ENCODE measurements at regions not wholly inside any gene's neighbourhood (a gene's known extent, or its start where the extent isn't known, plus 50 kb on each side); places are given as distances from the start of the nearest gene placed in this dataset.

DNA sequence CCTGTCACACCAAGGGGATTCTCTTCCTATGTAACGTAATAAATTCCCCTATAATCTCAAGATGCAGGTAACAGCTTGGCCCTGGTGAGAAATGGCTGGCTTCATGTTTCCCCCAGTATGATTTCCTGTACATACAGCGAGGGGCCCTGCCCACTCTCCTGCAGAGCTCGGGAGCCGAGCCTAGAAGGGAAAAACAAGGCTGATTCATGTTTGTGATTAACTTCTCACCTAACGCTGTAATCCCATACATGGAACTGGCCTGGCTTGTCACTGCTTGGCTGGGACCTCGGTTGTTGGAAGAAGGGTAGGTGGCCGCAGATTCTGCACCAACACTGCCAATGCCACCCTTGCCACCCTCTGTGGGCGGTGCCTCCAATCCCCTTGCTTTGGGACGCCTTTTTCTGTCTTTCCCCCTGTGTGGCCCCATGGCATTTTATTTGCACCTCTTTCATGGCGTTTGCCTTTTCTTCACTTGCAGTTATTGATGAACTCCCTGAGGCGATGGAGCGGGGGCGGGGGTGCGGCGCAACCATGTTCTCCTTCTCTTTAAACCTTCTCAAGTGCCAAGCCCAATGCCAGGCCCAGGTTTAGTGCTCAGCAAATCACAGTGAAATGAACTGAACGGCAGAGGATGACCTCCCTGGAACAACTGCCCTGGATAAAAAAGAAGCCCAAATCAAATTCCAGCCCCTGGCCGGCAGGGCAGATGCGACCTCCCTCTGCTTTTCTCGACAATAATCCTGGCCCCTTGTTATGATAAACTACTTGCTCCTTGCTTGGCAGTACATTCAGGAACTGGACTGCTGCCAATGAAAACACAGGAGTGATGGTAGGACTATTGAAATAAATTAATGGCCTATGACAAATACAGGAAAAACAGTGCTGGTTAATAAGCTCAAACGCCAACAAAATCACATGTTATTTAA lies 108.1 kb downstream of the TMEM174 start:
- no peak overlapping the region for H3K27ac Mint-ChIP-seq
- no peak overlapping the region for H3K4me3 Mint-ChIP-seq
- H3K9me3 Mint-ChIP-seq: no peaks in the 10 kb centered on the region
- DNase-seq: no peak
- peaks cover 10 to 12% (median 11%) of the 10 kb centered on the region in 3 donors for H3K27me3 Mint-ChIP-seq (ENCODE audit: low read depth in 3 of 3)
- no peaks in the 10 kb centered on the region for H3K4me1 Mint-ChIP-seq
- no peaks in the 10 kb centered on the region for H3K36me3 Mint-ChIP-seq

DNA sequence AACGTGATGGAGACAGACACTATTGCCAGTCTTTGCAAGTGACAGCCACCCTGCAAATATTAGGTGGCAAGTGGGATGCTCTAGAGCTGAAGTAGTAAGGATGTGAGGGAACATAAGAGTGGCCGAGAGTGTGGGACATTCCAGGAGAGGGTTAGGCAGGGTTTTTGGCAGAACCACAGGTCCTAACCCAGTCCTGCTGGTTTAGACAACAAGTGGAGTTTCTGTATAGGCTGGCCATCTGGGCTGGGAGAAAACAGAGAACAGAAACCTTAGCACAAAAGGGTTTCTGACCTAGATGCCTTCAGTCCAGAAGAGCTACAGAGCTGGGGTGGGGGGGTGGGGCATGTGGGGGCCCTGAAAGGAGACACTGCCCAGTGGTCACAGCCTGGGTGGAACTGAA lies 107.4 kb downstream of the TMEM174 start:
- H3K27me3 Mint-ChIP-seq (ENCODE audit: low read depth in 3 of 3): peaks cover 10 to 12% (median 11%) of the 10 kb centered on the region in 3 donors
- H3K9me3 Mint-ChIP-seq: no peaks in the 10 kb centered on the region
- no peaks in the 10 kb centered on the region for H3K4me1 Mint-ChIP-seq
- H3K27ac Mint-ChIP-seq: no peak overlapping the region
- no peaks in the 10 kb centered on the region for H3K36me3 Mint-ChIP-seq
- DNase-seq: no peak
- no peak overlapping the region for H3K4me3 Mint-ChIP-seq

DNA sequence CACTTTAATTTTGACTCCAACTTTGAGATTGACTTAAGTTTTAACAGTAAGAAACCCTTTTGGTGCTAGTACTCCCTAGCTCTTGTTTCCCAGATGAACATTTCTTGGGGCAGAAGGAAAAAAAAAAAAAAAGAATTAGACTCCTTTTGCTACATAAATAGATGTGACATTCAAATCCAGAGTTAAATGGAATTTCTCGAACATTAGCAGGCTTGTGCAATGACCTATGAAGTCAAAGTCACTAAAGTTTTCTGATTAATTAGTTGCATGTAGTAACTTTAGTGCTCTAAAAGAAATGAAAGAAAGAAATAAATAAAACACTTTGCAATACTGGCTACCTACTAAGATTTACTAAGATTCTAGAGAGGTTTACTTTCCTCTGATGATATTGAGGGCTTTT lies 106.8 kb downstream of the TMEM174 start:
- Mint-ChIP-seq H3K27me3 (ENCODE audit: low read depth in 3 of 3) (peaks cover 10 to 12% (median 11%) of the 10 kb centered on the region in 3 donors), H3K36me3 (no peaks in the 10 kb centered on the region), H3K4me3 (no peak overlapping the region), H3K27ac (no peak overlapping the region), H3K9me3 (no peaks in the 10 kb centered on the region), H3K4me1 (no peaks in the 10 kb centered on the region)
- DNase-seq: no peak

DNA sequence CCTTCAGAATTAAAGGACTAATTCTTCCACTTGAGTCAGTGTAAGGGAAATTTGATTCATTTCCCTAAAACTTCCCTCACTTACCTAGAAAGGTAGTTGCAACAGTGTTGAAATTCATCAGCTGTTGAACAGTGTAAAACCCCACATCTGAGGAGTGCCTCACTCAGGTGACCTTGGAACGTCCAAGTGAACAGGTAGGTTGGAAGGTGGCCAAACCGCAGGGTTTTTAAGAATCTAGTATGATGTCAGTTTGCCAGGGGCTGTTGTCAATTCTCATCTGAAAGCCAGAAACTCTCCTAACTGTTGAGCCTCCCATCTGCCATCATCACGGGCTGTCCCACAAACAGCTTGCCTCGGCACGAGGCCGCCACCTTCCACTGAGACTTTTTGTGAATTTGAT lies 105.7 kb downstream of the TMEM174 start:
- H3K4me1 Mint-ChIP-seq: no peaks in the 10 kb centered on the region
- H3K27ac Mint-ChIP-seq: no peak overlapping the region
- no peaks in the 10 kb centered on the region for H3K9me3 Mint-ChIP-seq
- no peaks in the 10 kb centered on the region for H3K36me3 Mint-ChIP-seq
- no peak overlapping the region for H3K4me3 Mint-ChIP-seq
- DNase-seq: no peak
- peaks cover 7 to 12% (median 7%) of the 10 kb centered on the region in 3 donors for H3K27me3 Mint-ChIP-seq (ENCODE audit: low read depth in 3 of 3)

DNA sequence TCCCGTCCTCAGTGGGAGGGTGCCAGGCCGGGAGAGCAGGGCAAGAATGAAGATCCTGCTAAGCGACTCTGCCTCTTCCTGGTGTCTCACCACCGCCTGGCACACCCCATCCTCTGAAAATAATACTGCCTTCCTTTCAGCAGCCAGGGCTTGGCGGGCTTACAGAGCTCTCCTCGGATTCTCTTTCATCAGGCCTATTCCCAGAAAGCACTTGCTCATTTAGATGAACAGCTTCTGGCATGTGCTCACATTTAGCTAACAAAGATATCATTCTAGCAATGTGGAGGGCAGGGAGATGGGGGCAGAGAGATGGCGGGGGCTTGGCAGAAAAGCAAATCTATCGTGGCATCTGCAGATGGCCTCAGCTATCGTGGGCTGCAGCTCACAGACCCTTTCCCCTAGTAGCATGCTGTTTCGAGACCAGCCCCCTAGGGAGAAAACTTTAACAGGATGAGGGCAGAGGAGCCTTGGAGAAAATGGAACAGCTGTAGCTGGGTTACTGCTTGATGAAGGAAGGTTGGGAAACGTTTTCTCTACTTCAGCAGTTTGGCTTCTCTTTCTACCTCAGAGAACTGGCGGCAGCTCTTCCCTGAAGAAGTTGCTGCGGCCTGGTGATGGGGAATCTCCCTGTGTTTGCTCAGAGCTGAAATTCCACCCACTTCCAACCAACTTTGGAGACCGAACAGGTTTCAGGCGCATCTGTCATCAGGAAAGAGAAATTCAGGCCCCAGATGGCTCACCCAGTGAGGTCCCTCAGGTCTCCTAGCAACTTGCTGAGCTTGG lies 102.1 kb downstream of the TMEM174 start:
- peaks cover 5 to 15% (median 9%) of the 10 kb centered on the region in 3 donors for H3K27me3 Mint-ChIP-seq (ENCODE audit: low read depth in 3 of 3)
- DNase-seq: no peak
- H3K4me1 Mint-ChIP-seq: no peaks in the 10 kb centered on the region

DNA sequence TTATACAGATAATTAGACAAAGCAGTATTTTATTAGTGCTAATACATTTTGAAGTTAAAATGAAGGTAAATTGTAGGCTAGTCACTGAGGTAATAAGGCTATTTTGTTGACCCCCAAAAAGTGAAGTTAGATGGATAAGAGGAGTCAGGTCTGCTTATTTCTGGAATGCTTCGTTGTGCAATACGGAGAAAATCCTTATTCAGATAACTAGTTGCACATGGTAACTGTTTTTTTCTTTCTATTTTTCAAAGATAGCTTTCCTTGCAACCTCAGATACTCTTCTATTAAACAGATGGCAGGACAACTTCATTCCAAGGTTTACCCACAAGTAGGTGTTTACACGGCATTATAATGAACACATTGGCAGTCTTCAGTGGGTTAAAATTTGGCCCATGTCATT lies 101.1 kb downstream of the TMEM174 start:
- H3K27ac Mint-ChIP-seq: no peak overlapping the region
- peaks cover 2 to 15% (median 7%) of the 10 kb centered on the region in 3 donors for H3K27me3 Mint-ChIP-seq (ENCODE audit: low read depth in 3 of 3)
- DNase-seq: no peak
- H3K4me1 Mint-ChIP-seq: no peaks in the 10 kb centered on the region
- H3K9me3 Mint-ChIP-seq: peaks cover 0 to 2% (median 0%) of the 10 kb centered on the region in 6 donors
- no peak overlapping the region for H3K4me3 Mint-ChIP-seq
- H3K36me3 Mint-ChIP-seq: no peaks in the 10 kb centered on the region

More for the DNA sequence above, 102.1 kb downstream of the TMEM174 start:
- Mint-ChIP-seq H3K9me3 (no peaks in the 10 kb centered on the region), H3K27ac (no peak overlapping the region), H3K4me3 (no peak overlapping the region), H3K36me3 (no peaks in the 10 kb centered on the region)

DNA sequence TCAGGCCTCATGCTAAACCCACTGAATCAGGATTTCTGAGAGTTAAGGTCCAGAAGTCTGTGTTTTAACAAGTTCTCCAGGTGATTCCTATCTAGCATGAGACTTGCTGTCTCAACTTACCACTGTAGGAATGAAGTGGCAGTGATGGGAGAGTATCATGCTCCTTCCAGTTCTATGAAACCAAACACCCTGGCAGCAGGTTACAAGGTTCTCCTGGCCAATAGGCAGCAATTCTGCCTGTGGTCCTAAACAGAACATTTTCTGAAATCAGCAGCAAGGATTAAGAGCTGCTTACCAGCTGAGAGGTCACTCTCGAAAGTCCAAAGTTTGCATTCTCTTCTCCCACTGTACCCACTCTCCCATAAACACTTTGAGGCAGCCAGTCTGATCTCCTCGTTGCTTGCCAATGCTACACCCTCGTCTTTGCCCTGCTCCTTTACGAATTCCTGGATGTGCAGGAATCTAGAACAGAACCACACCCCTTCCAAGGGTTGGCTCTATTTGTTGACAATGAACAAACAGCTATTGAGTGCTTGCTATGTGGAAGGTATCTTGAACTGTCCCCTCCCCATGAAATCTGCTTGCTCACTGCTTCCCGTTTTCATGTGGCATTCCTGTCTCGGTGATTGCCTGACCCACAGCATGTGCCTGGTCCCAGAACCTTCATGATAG lies 100.5 kb downstream of the TMEM174 start:
- peaks cover 2 to 15% (median 7%) of the 10 kb centered on the region in 3 donors for H3K27me3 Mint-ChIP-seq (ENCODE audit: low read depth in 3 of 3)
- H3K4me3 Mint-ChIP-seq: no peak overlapping the region
- H3K4me1 Mint-ChIP-seq: no peaks in the 10 kb centered on the region
- no peaks in the 10 kb centered on the region for H3K36me3 Mint-ChIP-seq
- H3K9me3 Mint-ChIP-seq: peaks cover 0 to 2% (median 0%) of the 10 kb centered on the region in 6 donors
- no peak overlapping the region for H3K27ac Mint-ChIP-seq
- no peak for DNase-seq

DNA sequence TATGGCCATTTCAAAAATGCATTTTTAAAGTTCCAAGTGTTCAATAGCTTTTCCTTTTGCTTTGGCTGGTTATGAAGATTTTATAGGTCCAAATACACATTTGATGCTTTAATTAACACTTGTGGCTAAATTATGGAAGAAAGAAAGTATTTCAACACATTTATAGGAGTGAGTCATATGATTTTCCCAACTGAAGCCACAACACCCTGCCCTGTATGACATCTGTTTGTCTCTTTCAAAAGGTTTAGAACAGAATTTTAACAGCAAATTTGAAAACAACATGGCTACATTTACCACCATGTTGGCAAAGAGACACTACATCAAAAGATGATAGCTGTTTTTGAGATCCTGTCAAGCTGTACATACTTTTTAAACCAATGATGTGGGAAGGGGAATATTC lies 99.4 kb downstream of the TMEM174 start:
- no peak for DNase-seq
- Mint-ChIP-seq H3K4me1 (no peaks in the 10 kb centered on the region), H3K9me3 (peaks cover 0 to 2% (median 0%) of the 10 kb centered on the region in 6 donors), H3K36me3 (no peaks in the 10 kb centered on the region), H3K4me3 (no peak overlapping the region), H3K27ac (no peak overlapping the region), H3K27me3 (ENCODE audit: low read depth in 3 of 3) (peaks cover 2 to 13% (median 5%) of the 10 kb centered on the region in 3 donors)

DNA sequence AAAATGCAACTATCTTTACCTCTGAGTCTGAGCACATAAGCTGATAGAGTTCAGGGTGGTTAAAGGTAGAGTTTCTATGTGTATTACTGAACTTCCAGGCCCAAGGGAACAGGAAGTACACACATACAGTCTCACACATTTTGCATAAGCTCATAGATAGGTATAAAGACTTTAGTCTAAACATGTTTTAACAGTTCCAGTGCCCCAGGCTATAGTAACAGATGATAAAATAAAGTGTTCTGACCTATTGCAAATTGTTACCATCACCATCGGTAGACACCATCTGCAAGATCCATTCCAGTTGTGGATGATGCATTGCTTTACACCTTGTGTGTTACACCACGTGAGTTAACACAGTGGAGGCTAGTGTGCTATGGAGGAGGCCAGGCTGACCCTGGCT lies 95.8 kb downstream of the TMEM174 start:
- no peak for DNase-seq
- Mint-ChIP-seq H3K27ac (no peak overlapping the region), H3K27me3 (ENCODE audit: low read depth in 3 of 3) (peaks cover 2 to 13% (median 5%) of the 10 kb centered on the region in 3 donors), H3K9me3 (peaks cover 0 to 2% (median 0%) of the 10 kb centered on the region in 6 donors), H3K36me3 (no peaks in the 10 kb centered on the region), H3K4me1 (no peaks in the 10 kb centered on the region), H3K4me3 (no peak overlapping the region)

DNA sequence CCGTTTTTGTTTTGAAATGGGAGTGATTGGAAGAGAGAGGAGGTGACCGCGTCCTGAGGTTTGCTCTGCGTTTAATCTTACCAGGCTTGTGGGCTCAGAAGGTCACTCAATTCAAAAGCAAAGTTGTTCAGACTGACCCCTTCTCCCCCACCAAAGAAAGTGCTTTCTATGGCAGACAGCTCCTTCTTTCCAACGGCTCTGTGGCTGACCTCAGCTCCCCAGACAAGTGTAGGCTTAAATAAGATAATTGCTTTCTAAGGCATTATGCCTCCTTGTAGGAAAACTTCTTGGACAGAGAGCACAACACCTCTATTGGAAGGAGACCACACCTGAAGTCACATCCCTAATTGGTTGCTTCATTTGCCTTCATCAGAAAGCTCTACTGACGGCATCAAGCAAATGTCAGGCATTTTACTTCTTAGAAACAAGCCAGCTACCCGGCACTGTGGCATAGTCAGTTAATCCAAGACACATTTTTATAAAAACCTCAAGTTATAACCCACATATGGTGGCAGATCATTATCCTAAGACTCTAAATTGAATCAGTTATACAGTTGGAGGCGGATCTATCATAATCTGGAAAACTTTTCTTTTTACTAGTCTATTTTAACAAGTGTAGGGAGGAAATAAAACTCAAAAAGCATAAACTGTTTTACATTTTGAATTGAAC lies 94.9 kb downstream of the TMEM174 start:
- Mint-ChIP-seq H3K27ac (no peak overlapping the region), H3K4me3 (no peak overlapping the region), H3K9me3 (peaks cover 0 to 2% (median 0%) of the 10 kb centered on the region in 6 donors), H3K27me3 (ENCODE audit: low read depth in 3 of 3) (peaks cover 0 to 11% (median 4%) of the 10 kb centered on the region in 3 donors), H3K4me1 (no peaks in the 10 kb centered on the region), H3K36me3 (no peaks in the 10 kb centered on the region)
- DNase-seq: no peak

DNA sequence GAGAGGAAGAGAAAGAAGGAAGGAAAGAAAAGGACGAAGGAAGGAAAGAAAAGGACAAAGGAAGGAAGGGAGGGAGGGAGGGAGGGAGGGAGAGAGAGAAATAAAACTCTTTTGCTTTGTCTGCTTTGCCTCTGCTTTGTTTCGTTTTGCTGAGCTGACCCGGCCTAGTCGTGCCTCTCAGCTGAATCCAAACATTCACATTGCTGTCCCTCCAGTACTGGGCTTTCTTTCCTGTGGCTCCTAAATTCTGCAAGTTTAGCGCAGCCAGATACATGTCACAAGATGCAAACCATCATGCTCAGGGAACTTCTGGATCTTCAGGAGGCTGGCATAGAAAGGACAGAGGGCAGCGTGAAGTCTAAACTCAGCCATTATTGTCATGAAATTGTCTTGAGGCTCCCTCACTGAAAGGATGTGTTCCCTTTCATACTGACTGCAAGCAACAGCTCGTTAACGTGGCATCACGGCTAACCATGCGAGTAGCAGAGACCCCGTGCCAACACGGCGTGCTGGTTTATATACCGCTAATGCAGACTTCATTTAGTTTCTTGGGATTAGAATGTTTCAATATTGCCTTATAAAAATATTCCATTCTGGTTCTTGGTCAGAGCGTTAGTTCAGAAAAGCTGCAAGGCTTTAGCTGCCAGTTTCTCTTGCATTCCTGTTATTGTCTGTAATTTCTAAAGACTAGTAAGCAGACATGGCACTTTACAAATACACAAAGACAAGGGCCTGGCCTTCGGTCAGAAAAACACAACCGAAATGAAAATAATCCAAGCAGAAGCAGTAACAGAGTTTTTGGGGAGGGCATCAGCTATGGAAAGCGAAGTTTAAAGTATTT lies 94.2 kb downstream of the TMEM174 start:
- H3K4me3 Mint-ChIP-seq: no peak overlapping the region
- no peak overlapping the region for H3K27ac Mint-ChIP-seq
- H3K4me1 Mint-ChIP-seq: no peaks in the 10 kb centered on the region
- peaks cover 0 to 2% (median 0%) of the 10 kb centered on the region in 6 donors for H3K9me3 Mint-ChIP-seq
- DNase-seq: no peak
- peaks cover 0 to 11% (median 3%) of the 10 kb centered on the region in 3 donors for H3K27me3 Mint-ChIP-seq (ENCODE audit: low read depth in 3 of 3)
- no peaks in the 10 kb centered on the region for H3K36me3 Mint-ChIP-seq

DNA sequence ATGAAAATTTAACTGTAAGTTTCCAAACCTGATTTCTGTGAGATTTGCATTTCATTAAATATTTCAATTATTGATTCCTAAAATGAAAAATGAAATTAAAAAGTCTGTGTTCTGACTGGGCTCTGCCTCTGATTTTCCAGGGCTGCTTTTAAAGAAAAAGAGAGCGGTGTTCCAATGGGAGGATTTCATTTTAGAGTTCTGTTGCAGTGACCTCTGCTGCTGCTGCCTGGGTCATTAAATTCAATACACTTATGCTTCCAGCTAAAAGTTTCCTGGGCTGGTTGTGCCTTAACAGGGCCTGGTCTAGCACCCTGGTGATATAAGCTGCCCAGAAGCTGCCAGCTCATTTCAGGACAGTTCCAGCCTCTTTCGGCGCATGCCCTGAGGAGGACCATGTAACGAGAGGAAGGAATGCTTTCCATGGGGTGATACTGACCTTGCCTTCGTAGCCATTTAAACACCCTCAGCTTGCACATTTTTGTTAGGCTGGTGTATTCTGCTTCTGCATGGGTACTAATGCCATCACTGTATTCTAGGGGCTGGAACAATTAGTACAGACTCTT lies 93.3 kb downstream of the TMEM174 start:
- no peak overlapping the region for H3K4me3 Mint-ChIP-seq
- no peaks in the 10 kb centered on the region for H3K4me1 Mint-ChIP-seq
- H3K9me3 Mint-ChIP-seq: peaks cover 0 to 2% (median 0%) of the 10 kb centered on the region in 6 donors
- DNase-seq: no peak
- no peaks in the 10 kb centered on the region for H3K36me3 Mint-ChIP-seq
- no peak overlapping the region for H3K27ac Mint-ChIP-seq
- peaks cover 0 to 8% (median 6%) of the 10 kb centered on the region in 3 donors for H3K27me3 Mint-ChIP-seq (ENCODE audit: low read depth in 3 of 3)
